ENCODE measurements at regions not wholly inside any gene's neighbourhood (a gene's known extent, or its start where the extent isn't known, plus 50 kb on each side); places are given as distances from the start of the nearest gene placed in this dataset.

- peak overlapping the region; percentile 88 for H3K27ac Mint-ChIP-seq
- no peaks in the 10 kb centered on the region for H3K36me3 Mint-ChIP-seq (ENCODE audit: low read depth)
- no peak overlapping the region for H3K4me3 Mint-ChIP-seq
- DNase-seq (no peak), ATAC-seq (no peak)
- no peaks in the 10 kb centered on the region for H3K9me3 Mint-ChIP-seq (ENCODE audit: low read depth)
- peaks cover 23% of the 10 kb centered on the region for H3K4me1 Mint-ChIP-seq
- CTCF ChIA-PET = interaction anchor here (1.3 kb wide), 1 partner anchor 16 kb away, joined by 4 read pairs; no protein-coding TSS in a partner anchor
- POLR2A ChIA-PET = no interaction called here
- intact Hi-C loops (cut with DNase I, micrococcal nuclease) = no loop called here
- H3K27me3 Mint-ChIP-seq = no peaks in the 10 kb centered on the region
Measured at GRCh38 chr12:93184672-93185368, 192.9 kb upstream of the NUDT4 start.

- ATAC-seq = no peak
- POLR2A ChIA-PET = no interaction called here
Measured at GRCh38 chr12:93185369-93185741, 192.4 kb upstream of the NUDT4 start.

GRCh38 chr12:93186131-93186530 lies 191.6 kb upstream of the NUDT4 start:
- Mint-ChIP-seq H3K4me3 (no peak overlapping the region), H3K27me3 (no peaks in the 10 kb centered on the region), H3K36me3 (ENCODE audit: low read depth) (no peaks in the 10 kb centered on the region), H3K27ac (no peak overlapping the region), H3K9me3 (ENCODE audit: low read depth) (no peaks in the 10 kb centered on the region), H3K4me1 (peaks cover 23% of the 10 kb centered on the region)
- ATAC-seq (peak; percentile 69), DNase-seq (peak; percentile 42)
- ChIA-PET CTCF (interaction anchor here (0.8 to 1.3 kb wide), 3 partner anchors 15 to 194 kb away, joined by 3 to 5 read pairs (median 4); no protein-coding TSS in a partner anchor), POLR2A (no interaction called here)
- intact Hi-C loops (cut with DNase I, micrococcal nuclease) = no loop called here

More at GRCh38 chr12:93185369-93185741, 192.4 kb upstream of the NUDT4 start:
- intact Hi-C loops (cut with DNase I, micrococcal nuclease) = no loop called here
- H3K4me3 Mint-ChIP-seq = no peak overlapping the region
- no peak overlapping the region for H3K27ac Mint-ChIP-seq
- no peaks in the 10 kb centered on the region for H3K27me3 Mint-ChIP-seq
- no peaks in the 10 kb centered on the region for H3K9me3 Mint-ChIP-seq (ENCODE audit: low read depth)
- CTCF ChIA-PET = interaction anchor here (1.3 kb wide), 1 partner anchor 15 kb away, joined by 4 read pairs; no protein-coding TSS in a partner anchor
- DNase-seq = no peak
- peaks cover 23% of the 10 kb centered on the region for H3K4me1 Mint-ChIP-seq
- H3K36me3 Mint-ChIP-seq (ENCODE audit: low read depth) = no peaks in the 10 kb centered on the region

- Mint-ChIP-seq H3K4me3 (no peak overlapping the region), H3K27me3 (no peaks in the 10 kb centered on the region), H3K36me3 (ENCODE audit: low read depth) (no peaks in the 10 kb centered on the region), H3K9me3 (ENCODE audit: low read depth) (no peaks in the 10 kb centered on the region), H3K4me1 (peaks cover 23% of the 10 kb centered on the region), H3K27ac (no peak overlapping the region)
- ATAC-seq (no peak), DNase-seq (no peak)
- ChIA-PET CTCF (interaction anchor here (0.8 to 1.1 kb wide), 2 partner anchors 34 to 194 kb away, joined by 3 to 5 read pairs; no protein-coding TSS in a partner anchor), POLR2A (interaction anchor here (0.6 kb wide), 1 partner anchor 128 kb away, joined by 4 read pairs; no protein-coding TSS in a partner anchor)
- intact Hi-C loops (cut with DNase I, micrococcal nuclease) = no loop called here
Measured at GRCh38 chr12:93186621-93187020, 191.1 kb upstream of the NUDT4 start.

GRCh38 chr12:93191423-93191822 lies 186.3 kb upstream of the NUDT4 start:
- CTCF ChIA-PET = interaction anchor here (0.6 to 0.9 kb wide), 2 partner anchors 80 to 204 kb away, joined by 4 read pairs; no protein-coding TSS in a partner anchor
- Mint-ChIP-seq H3K9me3 (ENCODE audit: low read depth) (peaks cover 9% of the 10 kb centered on the region), H3K4me3 (no peak overlapping the region), H3K27me3 (no peaks in the 10 kb centered on the region), H3K36me3 (ENCODE audit: low read depth) (no peaks in the 10 kb centered on the region), H3K27ac (no peak overlapping the region), H3K4me1 (no peaks in the 10 kb centered on the region)
- POLR2A ChIA-PET = interaction anchor here (0.6 to 1.0 kb wide), 2 partner anchors 11 to 65 kb away, joined by 3 to 4 read pairs; no protein-coding TSS in a partner anchor
- ATAC-seq (no peak), DNase-seq (no peak)
- intact Hi-C loops (cut with DNase I, micrococcal nuclease) = no loop called here

- intact Hi-C loops (cut with DNase I, micrococcal nuclease) = no loop called here
- POLR2A ChIA-PET = interaction anchor here (1.0 kb wide), 1 partner anchor 12 kb away, joined by 3 read pairs; no protein-coding TSS in a partner anchor
- peaks cover 9% of the 10 kb centered on the region for H3K9me3 Mint-ChIP-seq (ENCODE audit: low read depth)
- CTCF ChIA-PET = interaction anchor here (0.6 to 0.9 kb wide), 2 partner anchors 79 to 204 kb away, joined by 4 read pairs; no protein-coding TSS in a partner anchor
- H3K36me3 Mint-ChIP-seq (ENCODE audit: low read depth) = no peaks in the 10 kb centered on the region
- H3K27me3 Mint-ChIP-seq = no peaks in the 10 kb centered on the region
- H3K27ac Mint-ChIP-seq = no peak overlapping the region
- ATAC-seq = no peak
- DNase-seq = no peak
- H3K4me1 Mint-ChIP-seq = no peaks in the 10 kb centered on the region
- no peak overlapping the region for H3K4me3 Mint-ChIP-seq
Measured at GRCh38 chr12:93191956-93192355, 185.8 kb upstream of the NUDT4 start.

GRCh38 chr12:93192878-93193277 lies 184.8 kb upstream of the NUDT4 start:
- ATAC-seq (no peak), DNase-seq (no peak)
- H3K4me3 Mint-ChIP-seq = no peak overlapping the region
- peaks cover 9% of the 10 kb centered on the region for H3K9me3 Mint-ChIP-seq (ENCODE audit: low read depth)
- H3K36me3 Mint-ChIP-seq (ENCODE audit: low read depth) = no peaks in the 10 kb centered on the region
- CTCF ChIA-PET = interaction anchor here (0.8 to 1.2 kb wide), 2 partner anchors 206 to 1689 kb away, joined by 3 read pairs; no protein-coding TSS in a partner anchor
- no peaks in the 10 kb centered on the region for H3K4me1 Mint-ChIP-seq
- no peak overlapping the region for H3K27ac Mint-ChIP-seq
- intact Hi-C loops (cut with DNase I, micrococcal nuclease) = no loop called here
- H3K27me3 Mint-ChIP-seq = peaks cover 3% of the 10 kb centered on the region
- POLR2A ChIA-PET = no interaction called here

- no peaks in the 10 kb centered on the region for H3K36me3 Mint-ChIP-seq (ENCODE audit: low read depth)
- ChIA-PET CTCF (interaction anchor here (0.7 kb wide), 1 partner anchor 186 kb away, joined by 3 read pairs; no protein-coding TSS in a partner anchor), POLR2A (no interaction called here)
- ATAC-seq (no peak), DNase-seq (no peak)
- H3K27me3 Mint-ChIP-seq = peaks cover 6% of the 10 kb centered on the region
- no peak overlapping the region for H3K4me3 Mint-ChIP-seq
- H3K27ac Mint-ChIP-seq = no peak overlapping the region
- intact Hi-C loops (cut with DNase I, micrococcal nuclease) = no loop called here
- H3K9me3 Mint-ChIP-seq (ENCODE audit: low read depth) = peaks cover 9% of the 10 kb centered on the region
- no peaks in the 10 kb centered on the region for H3K4me1 Mint-ChIP-seq
Measured at GRCh38 chr12:93195511-93195910, 182.2 kb upstream of the NUDT4 start.

GRCh38 chr12:93197067-93197593 lies 180.6 kb upstream of the NUDT4 start:
- CTCF ChIA-PET = interaction anchor here (0.7 kb wide), 1 partner anchor 45 kb away, joined by 3 read pairs; no protein-coding TSS in a partner anchor
- Mint-ChIP-seq H3K9me3 (ENCODE audit: low read depth) (peaks cover 9% of the 10 kb centered on the region), H3K36me3 (ENCODE audit: low read depth) (no peaks in the 10 kb centered on the region), H3K27me3 (peaks cover 9% of the 10 kb centered on the region), H3K4me1 (no peaks in the 10 kb centered on the region), H3K27ac (no peak overlapping the region), H3K4me3 (no peak overlapping the region)
- DNase-seq = no peak
- intact Hi-C loops (cut with DNase I, micrococcal nuclease) = no loop called here
- POLR2A ChIA-PET = no interaction called here
- no peak for ATAC-seq

GRCh38 chr12:93198086-93198485 lies 179.6 kb upstream of the NUDT4 start:
- ChIA-PET CTCF (no interaction called here), POLR2A (no interaction called here)
- no peak for ATAC-seq

GRCh38 chr12:93199831-93200236 lies 177.9 kb upstream of the NUDT4 start:
- ChIA-PET POLR2A (no interaction called here), CTCF (no interaction called here)
- H3K4me1 Mint-ChIP-seq = no peaks in the 10 kb centered on the region
- no peak overlapping the region for H3K27ac Mint-ChIP-seq
- no peaks in the 10 kb centered on the region for H3K36me3 Mint-ChIP-seq (ENCODE audit: low read depth)
- H3K4me3 Mint-ChIP-seq = no peak overlapping the region
- intact Hi-C loops (cut with DNase I, micrococcal nuclease) = no loop called here
- no peak for ATAC-seq
- peaks cover 9% of the 10 kb centered on the region for H3K27me3 Mint-ChIP-seq
- no peaks in the 10 kb centered on the region for H3K9me3 Mint-ChIP-seq (ENCODE audit: low read depth)
- DNase-seq = no peak

More at GRCh38 chr12:93198086-93198485, 179.6 kb upstream of the NUDT4 start:
- peaks cover 9% of the 10 kb centered on the region for H3K27me3 Mint-ChIP-seq
- H3K4me3 Mint-ChIP-seq = no peak overlapping the region
- H3K9me3 Mint-ChIP-seq (ENCODE audit: low read depth) = peaks cover 7% of the 10 kb centered on the region
- H3K36me3 Mint-ChIP-seq (ENCODE audit: low read depth) = no peaks in the 10 kb centered on the region
- DNase-seq = no peak
- H3K27ac Mint-ChIP-seq = no peak overlapping the region
- intact Hi-C loops (cut with DNase I, micrococcal nuclease) = no loop called here
- no peaks in the 10 kb centered on the region for H3K4me1 Mint-ChIP-seq

Measured in activated CD4-positive, alpha-beta T cell treated with anti-CD3 and anti-CD28 coated beads for 36 hours (primary cell).